Sigmoid colon (tissue), 4 donors: ENCODE measurements at regions not wholly inside any gene's neighbourhood (a gene's known extent, or its start where the extent isn't known, plus 50 kb on each side); places are given as distances from the start of the nearest gene placed in this dataset.

Experiments used
- CTCF ChIP-seq, 4 experiments: fragments of 450-650 bp in 3 of 4; fragments of 200-600 bp in 1 of 4; IDR thresholded peaks; one replicate each; pipeline ENCODE4 v1.5.1; 2016 to 2019; ENCODE audit warnings: antibody characterized with exemption in 4 of 4, mild to moderate bottlenecking in 3 of 4, moderate library complexity in 2 of 4
- POLR2A ChIP-seq, 2 donors: fragments of 450-650 bp; IDR thresholded peaks; one replicate each; pipeline ENCODE4 v1.6.1; 2016; ENCODE audit warnings: antibody characterized with exemption in 2 of 2, mild to moderate bottlenecking in 2 of 2, moderate library complexity in 2 of 2
- POLR2AphosphoS5 ChIP-seq, 4 donors: sonication (generic); formaldehyde crosslinking; IDR thresholded peaks; one replicate each; pipeline ENCODE4 v1.6.1; 2017; ENCODE audit warnings: antibody characterized with exemption in 4 of 4

- TF ChIP-seq CTCF (IDR thresholded peaks at IDR 0.05) (no peak), POLR2AphosphoS5 (IDR thresholded peaks at IDR 0.05) (no peak), POLR2A (IDR thresholded peaks at IDR 0.05) (no peak)
Measured at GRCh38 chr6:167479301-167479700, 154.4 kb downstream of the TTLL2 start.
